CD4-positive, alpha-beta T cell treated with Interferon alpha-2 for 1 hour (primary cell): ENCODE measurements at regions not wholly inside any gene's neighbourhood (a gene's known extent, or its start where the extent isn't known, plus 50 kb on each side); places are given as distances from the start of the nearest gene placed in this dataset.
"Not testable (repeated sequence)": the region's sequence is repeated elsewhere in the genome, so short reads cannot be mapped to it uniquely, and the experiment has no call there.

Source experiments
- DNase-seq, 2 donors: peaks; one replicate each; pipeline ENCODE4 v3.0.0-alpha.2; 2020 to 2022

- not testable (repeated sequence) for DNase-seq
These were observed 311.2 kb upstream of the SOX4 start for GRCh38 chr6:21282360-21282759.

GRCh38 chr6:21284166-21284565 is 309.4 kb upstream of the SOX4 start:
- no peak for DNase-seq

DNA sequence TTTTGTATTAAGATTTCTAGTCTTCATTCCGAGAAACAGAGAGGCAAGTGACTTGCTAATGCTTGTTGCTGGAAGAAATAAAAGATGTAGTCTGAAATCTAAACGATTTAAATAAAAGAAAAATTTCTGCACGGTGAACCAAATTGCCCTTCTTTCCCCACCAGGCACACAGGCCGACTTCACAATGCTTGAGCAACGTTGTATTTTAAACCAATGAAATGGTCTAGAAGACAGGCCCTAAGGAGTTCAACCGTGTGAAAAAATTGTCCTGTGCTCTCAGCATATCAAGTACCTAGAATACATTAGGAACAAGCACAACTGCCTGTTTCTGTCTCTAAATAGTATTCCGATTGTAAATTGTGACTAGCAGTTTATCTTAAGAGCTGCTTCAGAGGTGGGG is 308.8 kb upstream of the SOX4 start:
- DNase-seq, result no peak

GRCh38 chr6:21294144-21294543 is 299.4 kb upstream of the SOX4 start:
- no peak for DNase-seq

GRCh38 chr6:21295506-21296240 is 297.9 kb upstream of the SOX4 start:
- DNase-seq, result no peak

DNA sequence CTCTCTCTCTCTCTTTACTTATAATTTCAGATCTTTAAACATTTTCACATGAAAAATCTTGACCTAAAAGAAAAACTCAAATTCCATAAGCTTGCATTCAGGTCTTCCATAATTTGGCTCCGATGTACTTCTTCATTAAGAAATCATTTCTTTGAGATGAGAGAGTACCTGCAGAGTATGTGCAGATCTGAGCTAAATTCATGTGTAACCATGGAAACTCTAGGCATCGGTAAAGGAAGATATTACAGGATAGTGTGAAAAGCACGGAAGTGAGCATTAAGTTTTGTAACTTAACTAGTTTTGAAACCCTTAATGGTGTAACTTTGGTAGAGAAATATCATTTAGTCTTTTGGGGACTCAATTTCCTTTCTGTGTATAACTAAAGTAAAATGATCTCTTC is 295.9 kb upstream of the SOX4 start:
- no peak for DNase-seq

- DNase-seq, result no peak
These were observed 294.3 kb upstream of the SOX4 start for GRCh38 chr6:21299216-21299615.

GRCh38 chr6:21300439-21300838 is 293.1 kb upstream of the SOX4 start:
- DNase-seq, result no peak

- DNase-seq, result no peak
These were observed 287.6 kb upstream of the SOX4 start for GRCh38 chr6:21305893-21306332.

- DNase-seq, result no peak
These were observed 287.0 kb upstream of the SOX4 start for GRCh38 chr6:21306546-21306945.

- no peak for DNase-seq
These were observed 283.7 kb upstream of the SOX4 start for GRCh38 chr6:21309807-21310221.

- DNase-seq, result no peak
These were observed 282.9 kb upstream of the SOX4 start for GRCh38 chr6:21310568-21311140.

DNA sequence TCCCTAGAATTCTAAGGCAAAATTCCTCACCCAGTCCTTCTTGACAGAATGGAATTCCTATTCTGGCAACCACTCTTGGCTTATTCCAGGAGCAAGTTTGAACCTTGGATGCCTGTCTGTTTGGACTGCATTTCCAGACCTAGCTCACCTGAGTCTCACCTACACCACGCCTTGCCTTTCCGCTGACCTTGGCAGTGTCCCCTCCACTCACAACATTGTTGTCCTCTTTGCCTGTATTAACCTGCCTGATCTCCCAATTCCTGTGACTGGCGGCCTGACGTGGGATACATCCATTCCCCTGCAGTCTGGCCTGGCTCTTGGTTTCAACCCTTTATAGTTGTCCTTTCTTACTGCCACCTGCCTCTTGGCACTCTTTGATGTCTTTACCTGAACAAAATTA is 281.4 kb upstream of the SOX4 start:
- DNase-seq, result no peak

DNA sequence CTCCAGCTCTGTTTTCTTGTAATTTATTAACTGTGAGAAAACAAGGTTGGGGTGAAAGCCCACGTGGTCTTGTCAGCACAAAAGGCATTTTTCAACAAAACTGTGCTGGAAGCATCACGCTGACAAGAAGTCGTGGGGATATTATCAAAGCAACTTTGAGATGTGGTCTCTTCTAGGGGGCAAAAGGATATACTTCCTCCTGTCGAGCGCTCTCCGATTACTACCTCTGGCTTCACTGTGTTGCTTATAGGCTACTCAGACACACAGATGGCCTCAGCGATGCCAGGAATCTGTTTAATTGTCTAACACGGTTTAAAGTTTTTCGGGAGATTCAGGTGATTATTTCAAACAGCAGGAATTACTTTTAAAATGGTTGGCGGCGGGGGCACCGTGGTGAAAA is 275.9 kb upstream of the SOX4 start:
- no peak for DNase-seq

GRCh38 chr6:21321076-21321475 is 272.5 kb upstream of the SOX4 start:
- no peak for DNase-seq

- DNase-seq, result no peak
These were observed 272.0 kb upstream of the SOX4 start for GRCh38 chr6:21321531-21321930.

DNA sequence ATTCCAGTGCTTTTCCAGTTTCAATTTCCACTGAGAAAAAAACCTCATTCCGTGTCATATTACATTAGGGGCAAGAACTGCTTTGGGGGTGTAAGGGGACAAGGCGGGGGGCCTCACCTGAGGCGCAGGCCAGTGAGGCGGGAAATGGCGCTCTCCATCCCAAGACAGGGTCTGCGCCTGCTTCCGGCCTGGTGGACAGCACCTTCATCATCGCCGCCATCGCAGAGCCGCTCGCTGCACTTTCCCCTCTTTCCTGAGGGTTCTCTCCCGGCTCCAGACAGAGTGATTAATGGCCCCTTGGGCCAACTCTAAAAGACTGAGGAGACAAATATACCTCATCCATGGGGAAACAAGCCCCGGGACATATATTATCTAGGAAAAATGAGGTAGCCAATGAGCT is 270.0 kb upstream of the SOX4 start:
- no peak for DNase-seq

DNA sequence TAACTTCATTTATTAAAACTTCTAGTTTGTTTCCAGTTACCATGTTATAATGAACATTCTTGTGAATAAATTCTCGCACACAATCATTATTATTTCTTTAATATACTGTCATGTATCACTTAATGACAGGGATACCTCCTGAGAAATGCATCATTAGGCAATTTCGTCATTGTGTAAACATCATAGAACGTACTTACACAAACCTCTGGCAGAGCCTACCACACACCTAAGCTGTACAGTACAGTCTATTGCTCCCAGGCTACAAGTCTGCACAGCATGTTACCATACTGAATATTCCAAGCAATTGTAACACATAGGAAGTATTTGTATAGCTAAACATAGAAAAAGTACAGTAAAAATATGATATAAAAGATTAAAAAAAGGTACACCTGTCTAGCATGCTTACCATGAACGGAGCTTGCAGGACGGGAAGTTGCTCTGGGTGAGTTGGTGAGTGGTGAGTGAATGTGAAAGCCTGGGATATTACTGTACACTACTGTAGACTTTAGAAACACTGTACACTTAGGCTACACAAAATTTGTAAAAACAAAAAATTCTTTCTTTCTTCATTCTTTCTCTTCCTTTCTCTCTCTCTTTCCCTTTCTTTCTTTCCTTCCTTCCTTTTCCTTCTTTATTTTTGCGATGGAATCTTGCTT is 268.2 kb upstream of the SOX4 start:
- no peak for DNase-seq

DNA sequence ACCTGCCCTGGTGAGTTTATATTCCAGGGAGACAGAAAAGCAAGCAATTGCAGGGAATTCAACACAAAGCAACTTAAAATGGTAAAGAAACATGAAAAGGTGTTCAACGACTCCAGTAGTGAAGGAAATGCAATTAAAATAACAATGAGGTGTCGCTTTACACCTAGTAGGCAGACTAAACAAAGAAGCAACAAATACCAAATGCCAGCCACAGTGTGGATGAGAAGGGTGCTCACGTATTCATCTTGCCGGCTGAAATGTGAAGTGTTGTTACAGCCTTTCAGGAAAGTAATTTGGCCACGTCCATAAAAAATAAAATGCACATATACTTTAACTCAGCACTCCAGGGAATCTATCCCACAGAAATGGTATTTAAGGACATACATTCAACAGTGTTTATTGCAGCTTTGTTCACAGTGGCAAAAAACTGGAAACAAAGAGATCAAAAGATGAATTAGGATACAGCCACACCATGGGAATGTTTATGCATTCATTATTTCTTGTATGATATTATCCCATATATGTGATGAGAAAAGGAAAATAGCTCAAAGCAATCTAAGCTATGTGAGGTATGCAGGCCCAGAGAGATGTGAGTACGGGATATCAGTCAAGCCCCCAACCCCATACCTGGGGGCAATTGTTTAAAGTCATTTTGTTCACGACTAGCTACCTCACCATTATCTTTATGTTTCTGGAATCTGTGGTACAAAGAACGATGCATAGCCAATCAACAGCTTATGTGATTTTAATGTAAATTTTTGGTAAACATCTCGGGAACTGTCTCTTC is 266.0 kb upstream of the SOX4 start:
- DNase-seq, result no peak

DNA sequence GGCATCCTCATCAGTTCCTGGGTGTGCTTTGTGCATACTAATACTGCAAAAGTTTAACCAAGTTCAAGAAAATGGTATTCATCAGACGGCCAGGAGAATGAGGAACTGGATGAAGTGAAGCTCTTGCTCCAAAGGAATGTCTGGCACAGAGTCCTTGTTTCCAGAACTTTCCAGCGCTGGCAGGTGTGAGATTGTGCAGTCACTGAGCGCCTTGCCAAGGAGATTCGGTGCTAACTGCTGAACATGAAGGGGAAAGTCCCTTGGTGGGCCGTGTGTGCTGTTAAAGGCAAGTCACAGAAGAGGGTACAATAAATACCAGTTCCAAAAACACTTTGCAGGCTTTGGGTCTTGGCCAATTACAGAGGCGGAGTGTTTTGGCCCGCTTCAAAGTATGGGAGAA is 262.3 kb upstream of the SOX4 start:
- no peak for DNase-seq

DNA sequence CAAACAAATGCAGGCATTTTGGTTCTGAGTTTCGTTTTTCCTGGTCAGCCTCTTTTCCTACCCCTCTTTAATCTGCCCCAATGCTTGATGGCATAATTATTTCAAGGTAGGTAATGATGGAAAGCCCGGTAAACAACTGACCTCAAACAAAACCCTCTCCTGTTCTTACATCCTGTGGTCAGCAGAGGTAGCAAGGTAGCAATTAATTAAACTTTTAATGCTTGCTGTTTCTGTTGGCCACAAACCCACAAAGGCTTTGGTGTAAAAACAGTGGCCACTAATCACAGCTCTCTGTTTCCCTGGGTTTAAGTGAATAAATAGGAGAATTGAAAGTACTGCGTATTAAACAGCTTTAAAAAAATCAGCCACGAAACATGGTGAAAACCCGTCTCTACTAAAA is 261.5 kb upstream of the SOX4 start:
- no peak for DNase-seq

DNA sequence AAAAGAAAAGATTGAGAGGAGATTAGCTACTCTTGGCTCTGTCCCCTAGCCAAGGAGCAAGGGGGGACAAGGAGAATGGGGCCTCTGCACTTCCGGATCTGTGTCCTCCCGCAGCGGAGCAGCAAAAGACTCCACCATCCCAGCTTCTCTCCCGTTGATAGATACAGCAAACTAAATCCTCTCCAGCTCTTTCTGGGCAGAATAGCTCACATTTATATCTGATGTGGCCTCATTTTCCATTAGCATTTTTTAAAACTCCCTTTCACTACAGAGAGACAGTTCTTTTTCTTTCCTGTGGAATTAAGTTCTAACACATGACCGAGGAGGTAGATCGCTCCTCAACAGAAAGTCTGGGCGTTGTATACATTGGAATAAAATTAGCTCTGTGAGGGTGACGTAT is 260.9 kb upstream of the SOX4 start:
- DNase-seq, result no peak

- DNase-seq, result no peak
These were observed 259.8 kb upstream of the SOX4 start for GRCh38 chr6:21333715-21334114.

GRCh38 chr6:21334651-21335050 is 258.9 kb upstream of the SOX4 start:
- DNase-seq, result no peak
